Omental fat pad (tissue), 3 donors: ENCODE measurements at regions not wholly inside any gene's neighbourhood (a gene's known extent, or its start where the extent isn't known, plus 50 kb on each side); places are given as distances from the start of the nearest gene placed in this dataset.

ENCODE experiments used
- ATAC-seq: fragments of 150-250 bp; one replicate; pipeline ENCODE4 v1.9.1; 2016; ENCODE audit warnings: mild to moderate bottlenecking, moderate library complexity; ENCODE audit not compliant: low FRiP score
- DNase-seq: peaks from one replicate; pipeline ENCODE4 v3.0.0-alpha.2; 2019; ENCODE audit warnings: low spot score
- CTCF ChIP-seq, 3 donors: fragments of 450-650 bp; IDR thresholded peaks; one replicate each; pipeline ENCODE4 v1.5.1; 2016 to 2017; ENCODE audit warnings: antibody characterized with exemption in 3 of 3, mild to moderate bottlenecking in 3 of 3, moderate library complexity in 2 of 3

GRCh38 chr2:125455110-125455509 lies 1200.8 kb upstream of the GYPC start:
- no peak for ATAC-seq
- TF ChIP-seq CTCF (IDR thresholded peaks at IDR 0.05), result no peak
- no peak for DNase-seq

- no peak for TF ChIP-seq CTCF (IDR thresholded peaks at IDR 0.05)
- DNase-seq (no peak), ATAC-seq (no peak)
Measured at GRCh38 chr2:125456693-125457363, 1199.1 kb upstream of the GYPC start.

- DNase-seq (no peak), ATAC-seq (no peak)
- no peak for TF ChIP-seq CTCF (IDR thresholded peaks at IDR 0.05)
Measured at GRCh38 chr2:125471963-125472362, 1184.0 kb upstream of the GYPC start.

- ATAC-seq (no peak), DNase-seq (no peak)
- no peak for TF ChIP-seq CTCF (IDR thresholded peaks at IDR 0.05)
Measured at GRCh38 chr2:125479143-125479636, 1176.8 kb upstream of the GYPC start.

- no peak for DNase-seq
- no peak for ATAC-seq
- TF ChIP-seq CTCF (IDR thresholded peaks at IDR 0.05), result no peak
Measured at GRCh38 chr2:125490308-125490707, 1165.7 kb upstream of the GYPC start.

- ATAC-seq (no peak), DNase-seq (no peak)
- TF ChIP-seq CTCF (IDR thresholded peaks at IDR 0.05), result no peak
Measured at GRCh38 chr2:125491663-125492062, 1164.3 kb upstream of the GYPC start.

GRCh38 chr2:125512313-125512712 lies 1143.6 kb upstream of the GYPC start:
- DNase-seq (no peak), ATAC-seq (no peak)
- no peak for TF ChIP-seq CTCF (IDR thresholded peaks at IDR 0.05)
